Activated naive CD4-positive, alpha-beta T cell treated with anti-CD3 and anti-CD28 coated beads, Interleukin-2, amount 10 ng/mL, durations not matched to agents 7 days and 5 days (primary cell): ENCODE measurements at regions not wholly inside any gene's neighbourhood (a gene's known extent, or its start where the extent isn't known, plus 50 kb on each side); places are given as distances from the start of the nearest gene placed in this dataset.
"Not testable (repeated sequence)": the region's sequence is repeated elsewhere in the genome, so short reads cannot be mapped to it uniquely, and the experiment has no call there.

Experiments
- CTCF ChIA-PET: fragments of 350-600 bp; sonication (Branson Sonifier 250); formaldehyde crosslinking; loops from one replicate; lab custom pipeline; 2021; ENCODE audit warnings: antibody characterized with exemption; lab: Charles Lee
- DNase-seq: peaks from one replicate; pipeline ENCODE4 v3.0.0-alpha.2; 2020
- H3K27ac Mint-ChIP-seq: one replicate; pipeline ENCODE4 v1.8.0; 2021; ENCODE audit warnings: mild to moderate bottlenecking, moderate library complexity, mixed read lengths
- H3K27me3 Mint-ChIP-seq: one replicate; pipeline ENCODE4 v1.8.0; 2021; ENCODE audit warnings: mild to moderate bottlenecking, mixed read lengths
- H3K36me3 Mint-ChIP-seq: one replicate; pipeline ENCODE4 v1.8.0; 2021; ENCODE audit warnings: mixed read lengths
- H3K4me1 Mint-ChIP-seq: one replicate; pipeline ENCODE4 v1.8.0; 2021; ENCODE audit warnings: mixed read lengths
- H3K4me3 Mint-ChIP-seq: one replicate; pipeline ENCODE4 v1.8.0; 2021; ENCODE audit warnings: mild to moderate bottlenecking, moderate library complexity, mixed read lengths
- H3K9me3 Mint-ChIP-seq: one replicate; pipeline ENCODE4 v1.8.0; 2021; ENCODE audit warnings: mixed read lengths

DNA sequence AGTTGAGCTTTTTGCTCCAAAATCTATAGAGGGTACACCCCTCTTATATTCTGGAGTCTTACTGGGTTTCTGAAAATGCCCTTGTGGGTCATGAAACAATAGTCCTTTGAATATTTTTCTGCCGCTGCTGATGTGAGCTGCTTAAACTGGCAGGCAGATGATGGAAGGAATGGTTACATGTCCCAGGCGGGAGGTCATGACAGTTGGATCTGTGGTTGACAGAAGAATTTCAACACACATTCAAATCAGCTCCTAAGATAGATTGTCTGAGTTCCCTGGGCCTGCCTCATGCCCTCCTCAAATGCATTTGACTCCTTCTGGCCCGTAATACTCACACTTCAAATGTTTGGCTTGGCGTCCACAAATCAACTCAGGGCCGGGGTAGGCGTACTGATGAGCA is 105.0 kb upstream of the IKBKE start:
- H3K36me3 Mint-ChIP-seq, H3K27me3 Mint-ChIP-seq, H3K4me3 Mint-ChIP-seq, CTCF ChIA-PET, H3K27ac Mint-ChIP-seq, DNase-seq, H3K9me3 Mint-ChIP-seq, H3K4me1 Mint-ChIP-seq: not testable (repeated sequence)

DNA sequence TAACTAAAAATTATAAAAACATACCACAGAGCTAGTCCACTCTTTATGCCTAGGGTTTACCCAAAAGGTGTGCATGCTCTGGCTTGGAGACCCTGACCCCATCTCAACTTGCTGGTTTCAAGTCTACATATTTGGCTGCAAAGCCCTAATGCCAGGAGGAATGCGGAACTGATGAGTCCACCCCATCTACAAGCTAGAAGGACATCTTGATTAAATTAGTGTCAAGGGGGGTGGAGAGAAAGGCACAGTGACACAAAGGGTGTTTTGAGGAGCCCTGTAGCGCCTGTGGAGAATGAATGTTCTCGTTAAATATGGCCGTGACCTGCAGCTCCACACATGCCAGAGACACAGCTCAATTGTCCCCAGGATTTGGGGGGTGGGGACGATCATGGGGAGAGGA is 104.1 kb upstream of the IKBKE start:
- DNase-seq, H3K36me3 Mint-ChIP-seq, H3K27me3 Mint-ChIP-seq, H3K27ac Mint-ChIP-seq, H3K9me3 Mint-ChIP-seq, H3K4me3 Mint-ChIP-seq, CTCF ChIA-PET, H3K4me1 Mint-ChIP-seq: not testable (repeated sequence)

DNA sequence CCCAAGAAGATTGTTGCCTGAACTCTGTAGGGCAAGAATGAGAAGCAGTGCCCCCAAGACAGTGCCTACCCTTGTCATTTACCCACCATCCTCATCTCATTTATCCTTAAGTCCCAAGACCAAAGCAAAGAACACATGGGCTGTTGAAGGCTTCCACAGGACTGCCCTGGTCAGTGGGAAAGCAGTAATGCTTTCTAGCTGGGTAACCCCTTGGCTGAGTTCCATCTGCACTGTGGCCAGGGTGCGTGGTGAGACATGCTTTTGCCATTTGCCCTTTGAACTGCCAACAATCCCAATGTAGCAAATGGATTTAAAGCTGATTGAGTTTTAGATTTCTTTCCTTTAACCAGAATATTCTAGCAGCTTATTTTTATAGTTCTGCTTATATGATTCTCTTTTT is 103.5 kb upstream of the IKBKE start:
- H3K36me3 Mint-ChIP-seq, CTCF ChIA-PET, DNase-seq, H3K27me3 Mint-ChIP-seq, H3K9me3 Mint-ChIP-seq, H3K4me1 Mint-ChIP-seq, H3K4me3 Mint-ChIP-seq, H3K27ac Mint-ChIP-seq: not testable (repeated sequence)

DNA sequence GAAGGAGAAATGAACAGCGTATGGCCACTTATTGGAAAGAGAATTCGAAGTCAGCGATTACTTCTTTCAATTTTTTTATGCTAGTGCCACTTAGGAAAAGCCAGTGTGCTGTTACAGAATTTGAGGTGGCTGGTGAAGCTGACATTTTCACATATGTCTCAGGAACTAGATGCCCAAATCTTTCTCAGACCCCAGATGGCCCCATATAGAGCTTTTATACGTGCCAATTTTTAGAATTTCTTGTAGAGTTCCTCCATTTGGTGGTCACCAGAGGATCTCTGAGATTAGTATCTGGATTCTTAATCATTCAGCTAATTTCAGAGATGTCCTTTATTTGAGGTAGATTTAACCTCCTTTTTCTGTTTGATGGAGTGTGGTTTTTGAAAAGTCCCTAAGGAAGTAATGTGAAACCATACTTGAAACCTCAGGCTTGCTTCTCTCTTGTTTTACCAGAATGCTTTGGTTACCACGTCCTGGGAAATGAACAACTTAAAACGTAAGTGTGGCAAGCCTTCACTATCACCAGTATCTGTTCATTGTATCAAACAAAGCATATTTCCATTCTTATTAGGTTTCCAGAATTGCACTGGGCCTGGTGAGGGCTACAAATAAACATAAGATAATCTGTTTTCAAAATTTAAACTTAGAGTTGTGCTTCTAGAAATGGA is 102.2 kb upstream of the IKBKE start:
- CTCF ChIA-PET, H3K36me3 Mint-ChIP-seq, H3K4me1 Mint-ChIP-seq, DNase-seq, H3K27me3 Mint-ChIP-seq, H3K4me3 Mint-ChIP-seq, H3K27ac Mint-ChIP-seq, H3K9me3 Mint-ChIP-seq: not testable (repeated sequence)

DNA sequence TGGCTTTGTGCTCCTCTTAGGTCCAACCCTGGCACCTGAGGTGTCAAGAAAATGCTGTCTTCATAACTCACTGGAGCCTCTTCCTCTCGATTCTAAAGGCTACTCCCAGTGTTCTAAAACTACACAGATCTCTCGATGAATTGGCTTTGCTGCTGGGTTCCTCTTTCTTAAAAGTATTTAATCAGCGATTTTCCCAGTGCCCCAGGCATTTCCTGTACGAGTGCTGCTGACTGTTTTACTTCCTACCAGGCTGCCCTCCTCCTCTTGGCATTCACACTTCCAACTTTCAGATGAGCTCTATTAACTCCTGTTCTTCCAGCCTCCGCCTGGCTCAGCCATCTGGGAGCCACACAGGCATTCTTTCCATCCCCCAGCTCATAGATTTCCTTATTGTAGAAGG is 95.6 kb upstream of the IKBKE start:
- H3K36me3 Mint-ChIP-seq, CTCF ChIA-PET, H3K27ac Mint-ChIP-seq, H3K4me1 Mint-ChIP-seq, H3K4me3 Mint-ChIP-seq, H3K9me3 Mint-ChIP-seq, DNase-seq, H3K27me3 Mint-ChIP-seq: not testable (repeated sequence)

DNA sequence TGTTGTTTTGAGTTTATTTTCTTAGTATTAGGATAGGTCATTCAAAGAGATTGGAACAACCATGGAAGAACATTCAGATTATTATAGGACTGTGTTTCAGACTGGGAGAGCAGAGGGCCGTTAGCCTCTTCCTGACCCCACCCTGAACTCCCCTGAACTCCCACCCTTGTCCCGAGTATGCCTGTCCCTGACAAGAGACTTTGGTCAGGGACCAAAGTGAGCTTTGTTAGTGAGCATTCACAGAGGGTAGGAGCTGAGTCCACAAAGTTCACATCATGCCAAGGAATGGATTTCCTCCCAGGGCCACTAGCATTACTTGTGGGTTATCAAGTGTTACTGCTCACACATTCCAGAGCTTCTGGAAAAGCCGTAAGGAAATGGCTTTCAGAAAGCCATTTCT is 94.7 kb upstream of the IKBKE start:
- H3K4me3 Mint-ChIP-seq, H3K4me1 Mint-ChIP-seq, H3K27me3 Mint-ChIP-seq, CTCF ChIA-PET, H3K9me3 Mint-ChIP-seq, H3K36me3 Mint-ChIP-seq, H3K27ac Mint-ChIP-seq, DNase-seq: not testable (repeated sequence)

DNA sequence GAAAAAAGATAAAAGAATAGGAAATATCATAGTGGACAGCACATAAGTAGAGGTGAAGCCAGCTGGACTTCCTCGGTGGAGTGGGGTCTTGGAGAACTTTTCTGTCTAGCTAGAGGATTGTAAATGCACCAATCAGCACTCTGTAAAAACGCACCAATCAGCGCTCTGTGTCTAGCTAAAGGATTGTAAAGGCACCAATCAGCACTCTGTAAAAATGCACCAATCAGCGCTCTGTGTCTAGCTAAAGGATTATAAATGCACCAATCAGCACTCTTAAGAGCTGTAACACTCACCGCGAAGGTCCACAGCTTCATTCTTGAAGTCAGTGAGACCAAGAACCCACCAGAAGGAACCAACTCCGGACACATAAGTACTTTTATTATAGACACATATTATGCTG is 91.8 kb upstream of the IKBKE start:
- H3K36me3 Mint-ChIP-seq, H3K9me3 Mint-ChIP-seq, H3K27ac Mint-ChIP-seq, H3K4me3 Mint-ChIP-seq, H3K4me1 Mint-ChIP-seq, H3K27me3 Mint-ChIP-seq, DNase-seq, CTCF ChIA-PET: not testable (repeated sequence)

DNA sequence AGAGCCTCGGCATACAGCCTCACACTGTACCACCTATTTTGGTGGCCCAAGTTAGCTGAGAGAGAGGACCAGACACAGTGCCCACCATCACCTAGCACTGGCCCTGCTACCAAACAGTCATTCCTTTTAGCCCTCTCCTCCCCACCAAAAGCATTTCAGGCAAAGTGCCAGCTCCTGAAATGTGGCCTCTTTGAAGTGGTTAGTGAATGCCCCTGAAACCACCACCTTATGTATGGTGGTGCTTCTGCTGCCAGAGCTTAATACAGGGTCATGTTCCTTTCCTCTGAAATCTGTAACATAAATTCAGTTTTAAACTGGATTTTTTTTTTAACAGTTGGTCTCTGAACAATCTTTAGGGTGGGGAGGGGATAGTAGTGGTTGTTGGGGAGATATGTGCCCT is 91.0 kb upstream of the IKBKE start:
- H3K27me3 Mint-ChIP-seq, H3K9me3 Mint-ChIP-seq, H3K36me3 Mint-ChIP-seq, H3K4me3 Mint-ChIP-seq, CTCF ChIA-PET, H3K4me1 Mint-ChIP-seq, DNase-seq, H3K27ac Mint-ChIP-seq: not testable (repeated sequence)

DNA sequence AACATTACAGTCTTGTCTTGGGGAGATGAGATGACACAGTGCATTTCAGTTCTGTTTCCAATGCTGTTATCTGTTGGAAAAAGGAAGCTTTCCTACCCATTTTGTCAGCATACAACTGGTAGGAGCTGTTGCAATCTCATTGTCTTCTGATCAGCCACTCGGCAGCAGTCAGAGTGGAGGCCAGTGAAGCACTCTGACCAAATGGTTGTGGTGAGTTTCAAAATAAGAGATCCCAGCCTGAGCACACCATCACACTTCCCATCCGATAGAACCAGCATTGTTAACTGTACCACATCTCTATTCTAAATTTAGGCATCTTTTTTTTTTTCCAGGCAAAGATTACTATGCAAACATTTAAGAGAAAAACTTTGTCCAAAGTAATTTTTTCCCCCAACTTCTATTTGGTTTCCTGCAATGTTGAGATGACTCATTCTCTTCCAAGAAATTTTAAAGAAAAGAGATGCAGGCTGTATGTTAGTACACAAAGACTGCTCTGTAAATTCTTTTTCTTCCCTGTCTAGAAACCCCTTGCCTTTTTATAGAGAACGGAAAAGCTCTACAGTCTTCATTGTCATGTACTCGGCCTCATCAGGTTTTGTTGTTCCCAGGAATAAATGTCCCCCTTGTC is 90.0 kb upstream of the IKBKE start:
- H3K27me3 Mint-ChIP-seq, H3K4me3 Mint-ChIP-seq, H3K27ac Mint-ChIP-seq, H3K9me3 Mint-ChIP-seq, H3K4me1 Mint-ChIP-seq, CTCF ChIA-PET, H3K36me3 Mint-ChIP-seq, DNase-seq: not testable (repeated sequence)

DNA sequence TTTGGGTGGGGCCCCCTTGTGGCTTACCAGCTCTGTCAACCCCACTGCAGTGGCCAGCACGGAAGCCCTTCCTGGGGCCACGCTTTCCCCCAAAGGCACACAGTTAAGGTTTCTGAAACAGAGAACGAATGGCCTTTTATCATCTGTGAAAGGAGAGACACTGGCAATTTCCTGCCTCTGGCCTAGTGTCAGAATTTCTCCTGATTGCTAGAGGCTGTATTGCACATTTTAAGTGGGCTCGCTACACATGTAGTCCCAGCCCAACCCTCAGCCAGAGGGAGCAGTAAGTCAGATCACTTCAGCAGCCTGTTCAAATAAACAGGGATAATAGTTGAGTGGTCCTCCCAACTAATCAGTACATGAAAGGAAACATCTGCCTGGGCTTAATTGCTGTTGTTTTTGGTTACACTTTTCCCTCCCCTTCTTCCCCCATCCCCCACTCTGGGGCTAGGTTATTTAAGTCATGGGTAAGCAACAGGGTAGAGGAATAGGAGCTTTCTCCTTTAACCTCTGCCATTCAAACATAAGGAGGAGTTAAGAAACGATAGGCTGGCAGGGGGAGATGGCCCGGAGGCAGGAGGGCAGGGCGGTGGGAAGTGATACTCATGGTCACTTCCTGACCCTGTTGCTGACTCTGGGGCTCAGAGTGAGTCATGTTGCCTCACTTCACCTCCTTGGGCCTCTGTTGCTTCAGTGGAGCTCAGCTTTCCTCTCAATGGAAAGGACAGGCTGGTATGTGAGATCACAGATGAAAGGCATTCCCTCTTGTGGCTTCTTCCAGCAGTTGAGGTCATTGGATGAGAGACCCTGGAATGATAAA is 89.3 kb upstream of the IKBKE start:
- H3K27me3 Mint-ChIP-seq, H3K4me1 Mint-ChIP-seq, H3K9me3 Mint-ChIP-seq, H3K36me3 Mint-ChIP-seq, H3K4me3 Mint-ChIP-seq, CTCF ChIA-PET: not testable (repeated sequence)
- peak; percentile 25 for DNase-seq
- peak overlapping the region; percentile 86 for H3K27ac Mint-ChIP-seq

DNA sequence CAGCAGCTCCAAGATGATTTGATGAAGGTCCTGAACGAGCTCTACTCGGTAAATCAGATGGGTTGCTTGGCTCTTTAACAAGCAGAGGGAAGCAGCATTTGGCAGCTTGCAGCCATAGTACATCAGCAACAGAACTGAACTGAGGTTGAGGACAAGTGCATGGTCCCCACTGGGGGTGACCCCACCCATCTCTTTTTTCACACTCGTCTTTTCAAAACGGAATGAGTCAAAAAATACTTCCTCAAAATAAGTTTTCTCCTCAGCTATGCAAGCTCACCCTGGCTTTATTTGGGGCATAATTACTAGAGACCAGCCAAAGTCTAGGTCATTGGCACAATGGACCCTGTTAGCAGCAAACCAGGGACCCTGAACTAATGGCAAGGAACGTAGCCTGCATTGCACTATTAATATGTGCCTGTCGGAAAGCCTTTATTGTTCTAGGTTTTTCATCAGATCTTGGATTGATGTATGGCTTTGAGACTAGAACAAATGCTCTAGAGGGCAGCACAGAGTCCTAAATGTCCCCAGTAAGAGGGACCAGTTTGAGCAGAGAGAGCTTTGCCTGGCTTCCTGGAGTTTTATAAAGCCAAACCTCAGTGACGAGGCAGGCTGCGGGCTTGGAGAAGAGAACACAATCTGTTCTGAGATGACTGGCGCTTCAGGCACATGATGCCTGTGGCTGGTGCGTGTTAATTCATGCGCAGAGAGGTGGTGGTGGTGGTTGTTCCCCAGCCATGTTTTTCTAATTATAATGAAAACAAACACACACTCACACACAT is 86.1 kb upstream of the IKBKE start:
- H3K27ac Mint-ChIP-seq = peak overlapping the region; percentile 46
- H3K4me3 Mint-ChIP-seq = not testable (repeated sequence)

DNA sequence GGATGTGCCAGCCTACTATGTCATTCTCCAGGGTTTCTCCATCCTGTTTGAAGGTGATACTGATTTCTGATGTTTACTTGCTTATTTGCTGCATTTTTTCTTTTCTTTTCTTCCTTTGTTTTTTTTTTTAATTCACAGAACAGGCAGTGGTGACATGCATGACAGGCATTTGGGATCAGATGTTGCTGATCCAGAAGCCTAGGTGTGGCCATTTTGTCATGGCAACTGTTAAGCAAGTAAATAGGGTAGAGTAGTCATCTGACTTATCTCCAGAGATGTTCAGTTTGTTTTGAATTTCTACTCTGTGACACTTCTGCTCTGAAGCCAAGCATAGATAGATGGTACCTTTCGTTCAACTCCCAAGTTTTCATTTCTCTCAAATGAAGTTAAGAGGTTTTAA is 85.4 kb upstream of the IKBKE start:
- DNase-seq, H3K9me3 Mint-ChIP-seq, H3K4me3 Mint-ChIP-seq, H3K27me3 Mint-ChIP-seq, H3K27ac Mint-ChIP-seq, CTCF ChIA-PET, H3K36me3 Mint-ChIP-seq, H3K4me1 Mint-ChIP-seq: not testable (repeated sequence)

More for the DNA sequence above, 86.1 kb upstream of the IKBKE start:
- H3K9me3 Mint-ChIP-seq, H3K27me3 Mint-ChIP-seq, H3K4me1 Mint-ChIP-seq, CTCF ChIA-PET, H3K36me3 Mint-ChIP-seq: not testable (repeated sequence)
- DNase-seq = peak; percentile 46

DNA sequence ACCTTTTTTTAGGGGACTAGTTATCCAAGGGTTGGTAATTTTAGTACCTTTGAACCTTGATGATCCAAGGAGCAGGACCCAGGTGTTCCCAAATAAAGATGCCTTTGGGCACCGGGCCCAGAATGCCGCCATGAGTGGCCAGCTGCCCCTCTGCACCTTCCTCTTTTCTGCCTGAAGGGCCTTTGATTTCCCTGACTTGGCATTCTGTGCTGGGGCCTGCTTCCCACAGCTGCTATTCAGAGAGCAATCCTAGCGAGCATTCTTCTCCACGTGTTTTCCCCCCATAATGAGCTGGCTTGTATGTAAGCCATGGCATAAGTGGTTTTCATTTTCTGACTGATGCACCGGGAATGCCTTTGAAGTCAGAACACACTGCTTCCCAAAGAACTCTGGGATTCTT is 82.6 kb upstream of the IKBKE start:
- H3K27ac Mint-ChIP-seq, DNase-seq, H3K4me3 Mint-ChIP-seq, H3K4me1 Mint-ChIP-seq, H3K9me3 Mint-ChIP-seq, CTCF ChIA-PET, H3K27me3 Mint-ChIP-seq, H3K36me3 Mint-ChIP-seq: not testable (repeated sequence)

DNA sequence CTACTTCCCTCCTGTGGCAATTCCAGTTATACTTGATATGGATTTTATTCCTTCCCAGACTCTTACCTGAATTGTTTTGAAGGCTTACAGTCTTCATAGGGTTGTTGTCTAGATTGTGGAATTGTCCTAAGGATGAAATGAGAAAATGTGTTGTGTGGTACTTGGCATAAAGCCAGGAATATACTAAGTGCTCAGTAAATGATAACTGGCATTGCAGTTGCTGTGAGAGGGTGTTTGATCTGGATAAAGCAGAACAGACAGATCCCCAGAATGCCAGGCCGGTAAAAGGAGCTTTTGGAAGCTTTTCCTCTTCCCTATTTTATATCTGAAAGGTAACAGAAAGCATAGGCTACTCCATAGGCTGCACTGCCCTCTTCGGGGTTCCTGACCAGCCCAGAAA is 78.4 kb upstream of the IKBKE start:
- H3K27ac Mint-ChIP-seq, H3K4me1 Mint-ChIP-seq, CTCF ChIA-PET, DNase-seq, H3K4me3 Mint-ChIP-seq, H3K36me3 Mint-ChIP-seq, H3K9me3 Mint-ChIP-seq, H3K27me3 Mint-ChIP-seq: not testable (repeated sequence)
